Psoas muscle (tissue), 7 donors: ENCODE measurements at regions not wholly inside any gene's neighbourhood (a gene's known extent, or its start where the extent isn't known, plus 50 kb on each side); places are given as distances from the start of the nearest gene placed in this dataset.

Experiments
- ATAC-seq, 4 donors: fragments of 200-7000 bp; cut with Tn5 transposase; one replicate each; pipeline ENCODE4 v1.9.1; 2020; ENCODE audit warnings: moderate library complexity in 3 of 4, mild to moderate bottlenecking in 2 of 4
- DNase-seq, 2 donors: peaks; one replicate each; pipeline ENCODE4 v3.0.0-alpha.2; 2020
- H3K27ac ChIP-seq: fragments of 200-600 bp; one replicate; pipeline ENCODE4 v1.8.0; 2022
- H3K27me3 ChIP-seq, 3 donors: fragments of 200-600 bp in 1 of 3; one replicate each; pipeline versions ENCODE4 v1.6.1 to v1.8.0; 2013 to 2022; ENCODE audit warnings: low read length in 2 of 3, mild to moderate bottlenecking in 2 of 3, moderate library complexity in 1 of 3; ENCODE audit not compliant: insufficient read depth in 3 of 3
- H3K36me3 ChIP-seq, 2 donors: fragments of 200-600 bp in 1 of 2; one replicate each; pipeline versions ENCODE4 v1.6.1 to v1.8.0; 2013 to 2022; ENCODE audit warnings: low read depth in 1 of 2, mild to moderate bottlenecking in 1 of 2, moderate library complexity in 1 of 2; ENCODE audit not compliant: insufficient read depth in 1 of 2
- H3K4me1 ChIP-seq: fragments of 200-600 bp; one replicate; pipeline ENCODE4 v1.8.0; 2022
- H3K4me3 ChIP-seq: fragments of 200-600 bp; one replicate; pipeline ENCODE4 v1.8.0; 2022; ENCODE audit warnings: mild to moderate bottlenecking
- H3K9me3 ChIP-seq: fragments of 200-600 bp; one replicate; pipeline ENCODE4 v1.8.0; 2022
- CTCF ChIP-seq: fragments of 200-600 bp; IDR thresholded peaks from one replicate; pipeline ENCODE4 v1.8.0; 2022; ENCODE audit warnings: antibody characterized with exemption
- WGBS, 3 donors: extraction: QIAGEN DNeasy Blood & Tissue Kit; methylation state at CpG; one replicate each; pipeline versions ENCODE4 v1.1.6 to v1.1.7; 2013; 5-methylcytosine and 5-hydroxymethylcytosine counted together
- intact Hi-C, 2 donors: fragments of 100-400 bp; cut with DNase I; formaldehyde crosslinking; loops; one replicate each; pipeline versions ENCODE4 v1.11.0 to v1.14.2; 2022
- donor health status: healthy with polysubstance abuse.
- donor health status: DM: no; HTN: no; CAD: no; lungs with moderate emphysema.
- donor health status: Bipolar disorder and iron deficiency.
- donor health status: healthy.
- donor health status: DM: yes; HTN: yes; CAD: no.
- donor health status: DM: no; HTN: no; CAD: no.
- donor health status: DM: yes; HTN: yes; CAD: no.

- H3K4me3 ChIP-seq = no peak overlapping the region
- intact Hi-C loops = no loop called here
- 13 to 36% (median 23%) methylated on average over 1 of the region's 1 CpG for WGBS, 3 donors
- DNase-seq = no peak
- no peaks in the 10 kb centered on the region for H3K27me3 ChIP-seq
- H3K4me1 ChIP-seq = no peaks in the 10 kb centered on the region
- H3K27ac ChIP-seq = no peak overlapping the region
- ATAC-seq = no peak
- no peaks in the 10 kb centered on the region for H3K36me3 ChIP-seq
- TF ChIP-seq CTCF = no peak
- no peaks in the 10 kb centered on the region for H3K9me3 ChIP-seq
These were observed 394.2 kb downstream of the IRS1 start for GRCh38 chr2:226405465-226405864.

- no peak for ATAC-seq
- WGBS, 3 donors = 61 to 66% (median 61%) methylated on average over 2 of the region's 2 CpGs
- H3K27me3 ChIP-seq = no peaks in the 10 kb centered on the region
- H3K4me1 ChIP-seq = no peaks in the 10 kb centered on the region
- H3K27ac ChIP-seq = no peak overlapping the region
- H3K9me3 ChIP-seq = no peaks in the 10 kb centered on the region
- no peak overlapping the region for H3K4me3 ChIP-seq
- TF ChIP-seq CTCF = no peak
- no peaks in the 10 kb centered on the region for H3K36me3 ChIP-seq
- intact Hi-C loops = no loop called here
- DNase-seq = no peak
These were observed 396.3 kb downstream of the IRS1 start for GRCh38 chr2:226403369-226403768.

- H3K27me3 ChIP-seq = no peaks in the 10 kb centered on the region
- ATAC-seq (no peak), DNase-seq (no peak)
- no peak overlapping the region for H3K4me3 ChIP-seq
- H3K36me3 ChIP-seq = no peaks in the 10 kb centered on the region
- no peaks in the 10 kb centered on the region for H3K4me1 ChIP-seq
- H3K9me3 ChIP-seq = no peaks in the 10 kb centered on the region
- TF ChIP-seq CTCF = no peak
- 76 to 87% (median 78%) methylated on average over 1 of the region's 1 CpG for WGBS, 3 donors
- intact Hi-C loops = no loop called here
- no peak overlapping the region for H3K27ac ChIP-seq
These were observed 400.6 kb downstream of the IRS1 start for GRCh38 chr2:226399006-226399405.

GRCh38 chr2:226398580-226398979, 401.0 kb downstream of the IRS1 start:
- Histone ChIP-seq H3K9me3 (no peaks in the 10 kb centered on the region), H3K36me3 (no peaks in the 10 kb centered on the region), H3K27ac (no peak overlapping the region), H3K4me3 (no peak overlapping the region), H3K4me1 (no peaks in the 10 kb centered on the region), H3K27me3 (no peaks in the 10 kb centered on the region)
- DNase-seq = no peak
- TF ChIP-seq CTCF = no peak
- no peak for ATAC-seq
- intact Hi-C loops = no loop called here
- WGBS, 3 donors = 91 to 100% (median 93%) methylated on average over 1 of the region's 1 CpG

- no peaks in the 10 kb centered on the region for H3K27me3 ChIP-seq
- no peaks in the 10 kb centered on the region for H3K9me3 ChIP-seq
- WGBS, 3 donors = 84 to 85% (median 85%) methylated on average over 2 of the region's 2 CpGs
- H3K4me3 ChIP-seq = no peak overlapping the region
- intact Hi-C loops = no loop called here
- no peak for TF ChIP-seq CTCF
- no peaks in the 10 kb centered on the region for H3K36me3 ChIP-seq
- H3K27ac ChIP-seq = no peak overlapping the region
- H3K4me1 ChIP-seq = no peaks in the 10 kb centered on the region
- no peak for DNase-seq
- no peak for ATAC-seq
These were observed 403.1 kb downstream of the IRS1 start for GRCh38 chr2:226396541-226396940.
